ENCODE measurements at regions not wholly inside any gene's neighbourhood (a gene's known extent, or its start where the extent isn't known, plus 50 kb on each side); places are given as distances from the start of the nearest gene placed in this dataset.

DNA sequence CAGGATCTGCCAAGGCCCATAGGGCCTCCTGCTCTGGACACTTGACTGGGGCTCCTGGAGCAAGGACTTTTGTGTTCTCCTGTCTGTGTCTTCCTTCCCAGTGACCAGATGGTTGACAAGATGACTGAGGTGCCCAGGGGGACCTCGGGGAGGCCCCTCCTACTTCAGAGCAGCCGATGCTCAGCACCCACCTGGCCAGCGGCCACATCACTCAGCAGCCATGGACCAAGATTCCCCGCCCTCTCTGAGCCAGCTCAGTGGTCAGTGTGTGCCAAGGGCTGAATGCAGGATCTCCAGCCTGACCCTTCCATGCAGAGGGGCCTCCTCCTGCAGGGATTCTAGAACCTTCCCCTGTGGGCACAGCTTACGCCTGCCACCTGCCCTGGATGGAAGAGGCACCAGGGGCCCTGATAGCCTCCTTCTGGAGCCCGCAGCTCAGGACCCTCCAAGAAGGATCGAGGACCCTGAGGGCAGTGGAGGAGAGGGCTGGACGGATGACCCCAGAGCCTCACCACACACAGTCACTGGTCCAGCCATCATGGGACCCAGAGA, 87.4 kb upstream of the GPC1 start:
- TF ChIP-seq POLR2A (IDR thresholded peaks at IDR 0.05), result no peak
- TF ChIP-seq, protein P1, sequence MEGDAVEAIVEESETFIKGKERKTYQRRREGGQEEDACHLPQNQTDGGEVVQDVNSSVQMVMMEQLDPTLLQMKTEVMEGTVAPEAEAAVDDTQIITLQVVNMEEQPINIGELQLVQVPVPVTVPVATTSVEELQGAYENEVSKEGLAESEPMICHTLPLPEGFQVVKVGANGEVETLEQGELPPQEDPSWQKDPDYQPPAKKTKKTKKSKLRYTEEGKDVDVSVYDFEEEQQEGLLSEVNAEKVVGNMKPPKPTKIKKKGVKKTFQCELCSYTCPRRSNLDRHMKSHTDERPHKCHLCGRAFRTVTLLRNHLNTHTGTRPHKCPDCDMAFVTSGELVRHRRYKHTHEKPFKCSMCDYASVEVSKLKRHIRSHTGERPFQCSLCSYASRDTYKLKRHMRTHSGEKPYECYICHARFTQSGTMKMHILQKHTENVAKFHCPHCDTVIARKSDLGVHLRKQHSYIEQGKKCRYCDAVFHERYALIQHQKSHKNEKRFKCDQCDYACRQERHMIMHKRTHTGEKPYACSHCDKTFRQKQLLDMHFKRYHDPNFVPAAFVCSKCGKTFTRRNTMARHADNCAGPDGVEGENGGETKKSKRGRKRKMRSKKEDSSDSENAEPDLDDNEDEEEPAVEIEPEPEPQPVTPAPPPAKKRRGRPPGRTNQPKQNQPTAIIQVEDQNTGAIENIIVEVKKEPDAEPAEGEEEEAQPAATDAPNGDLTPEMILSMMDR (IDR thresholded peaks at IDR 0.05), result no peak
- intact Hi-C loops (cut with DNase I), result no loop called here
- Histone ChIP-seq H3K27ac (no peak overlapping the region), H3K36me3 (no peaks in the 10 kb centered on the region), H3K9me3 (no peaks in the 10 kb centered on the region), H3K4me1 (no peaks in the 10 kb centered on the region), H3K27me3 (no peaks in the 10 kb centered on the region), H3K4me3 (no peak overlapping the region)
- WGBS (ENCODE audit: insufficient coverage, low coverage, low lambda C conversion rate, missing lambda C conversion rate), result no CpG with 5 or more reads among the region's 8 CpGs
- DNase-seq (peak in 1 of 3 donors; percentile 38), ATAC-seq (no peak)

DNA sequence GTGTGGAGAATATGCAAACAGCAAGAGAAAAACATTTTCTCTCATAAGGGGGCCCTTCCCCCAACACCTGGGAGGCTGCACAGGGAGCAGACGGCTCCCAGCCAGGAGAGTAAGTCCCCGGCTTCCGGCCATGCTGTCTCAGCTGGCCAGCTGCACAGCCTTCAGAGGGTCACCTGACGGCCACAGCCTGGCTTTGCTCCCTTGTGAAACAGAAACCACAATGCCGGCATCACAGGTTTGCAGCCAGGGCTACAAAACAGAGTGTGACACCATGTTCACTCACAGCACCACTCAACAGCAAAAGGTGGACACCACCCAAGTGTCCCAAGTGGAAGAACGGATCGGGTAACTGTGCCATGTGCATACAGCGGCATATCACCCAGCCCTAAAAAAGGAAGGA, 86.9 kb upstream of the GPC1 start:
- WGBS (ENCODE audit: insufficient coverage, low coverage, low lambda C conversion rate, missing lambda C conversion rate), result 48% methylated on average over 5 of the region's 8 CpGs
- intact Hi-C loops (cut with DNase I), result no loop called here
- no peak for TF ChIP-seq POLR2A (IDR thresholded peaks at IDR 0.05)
- TF ChIP-seq, protein P1 (IDR thresholded peaks at IDR 0.05), result no peak
- H3K27me3 ChIP-seq, result no peaks in the 10 kb centered on the region
- no peaks in the 10 kb centered on the region for H3K36me3 ChIP-seq
- DNase-seq (no peak), ATAC-seq (no peak)
- H3K9me3 ChIP-seq, result no peaks in the 10 kb centered on the region
- H3K4me1 ChIP-seq, result no peaks in the 10 kb centered on the region
- no peak overlapping the region for H3K4me3 ChIP-seq
- no peak overlapping the region for H3K27ac ChIP-seq

GRCh38 chr2:240349133-240350005, 86.1 kb upstream of the GPC1 start:
- no peak for DNase-seq
- Histone ChIP-seq H3K36me3 (no peaks in the 10 kb centered on the region), H3K4me1 (no peaks in the 10 kb centered on the region), H3K9me3 (no peaks in the 10 kb centered on the region), H3K4me3 (no peak overlapping the region), H3K27me3 (no peaks in the 10 kb centered on the region), H3K27ac (no peak overlapping the region)
- TF ChIP-seq POLR2A (IDR thresholded peaks at IDR 0.05), result no peak
- TF ChIP-seq, protein P1 (IDR thresholded peaks at IDR 0.05), result no peak
- WGBS (ENCODE audit: insufficient coverage, low coverage, low lambda C conversion rate, missing lambda C conversion rate), result 68% methylated on average over 15 of the region's 29 CpGs
- ATAC-seq, result no peak
- intact Hi-C loops (cut with DNase I), result no loop called here

GRCh38 chr2:240350006-240350355, 85.5 kb upstream of the GPC1 start:
- DNase-seq (peak in 1 of 3 donors; percentile 36), ATAC-seq (peak in 1 of 4 donors; percentile 18)
- no peaks in the 10 kb centered on the region for H3K36me3 ChIP-seq
- 88% methylated on average over 5 of the region's 8 CpGs for WGBS (ENCODE audit: insufficient coverage, low coverage, low lambda C conversion rate, missing lambda C conversion rate)
- no peak overlapping the region for H3K27ac ChIP-seq
- no peak for TF ChIP-seq POLR2A (IDR thresholded peaks at IDR 0.05)
- TF ChIP-seq, protein P1 (IDR thresholded peaks at IDR 0.05), result no peak
- intact Hi-C loops (cut with DNase I), result no loop called here
- peaks cover 0 to 2% (median 0%) of the 10 kb centered on the region in 4 donors for H3K4me1 ChIP-seq
- no peaks in the 10 kb centered on the region for H3K27me3 ChIP-seq
- H3K4me3 ChIP-seq, result no peak overlapping the region
- no peaks in the 10 kb centered on the region for H3K9me3 ChIP-seq

Measured in right lobe of liver (tissue), 6 donors.